Mesodermal cell (in vitro differentiated cells): ENCODE measurements at regions not wholly inside any gene's neighbourhood (a gene's known extent, or its start where the extent isn't known, plus 50 kb on each side); places are given as distances from the start of the nearest gene placed in this dataset.

Experiments used
- H3K27ac ChIP-seq: 2 replicates; pipeline ENCODE4 v1.7.0; 2013; ENCODE audit warnings: mild to moderate bottlenecking, low read depth, low read length, moderate library complexity; ENCODE audit not compliant: severe bottlenecking
- H3K36me3 ChIP-seq: 2 replicates; pipeline ENCODE4 v1.7.1; 2013; ENCODE audit warnings: mild to moderate bottlenecking, low read length, moderate library complexity; ENCODE audit not compliant: control insufficient read depth, insufficient read depth
- H3K4me1 ChIP-seq: one replicate; pipeline ENCODE4 v1.7.1; 2013; ENCODE audit warnings: mild to moderate bottlenecking, low read length; ENCODE audit not compliant: insufficient read depth, control insufficient read depth, poor library complexity, severe bottlenecking
- H3K4me3 ChIP-seq: 2 replicates; pipeline ENCODE4 v1.7.0; 2013; ENCODE audit warnings: low read length, control low read depth, mild to moderate bottlenecking; ENCODE audit not compliant: insufficient read depth, poor library complexity, severe bottlenecking; ENCODE audit errors: extremely low read depth
- H3K9me3 ChIP-seq: 2 replicates; pipeline ENCODE4 v1.7.1; 2013; ENCODE audit warnings: mild to moderate bottlenecking, low read length, moderate library complexity; ENCODE audit not compliant: control insufficient read depth
- WGBS, 2 experiments: methylation state at CpG; one replicate each; pipeline ENCODE4 v1.1.5; 2013; ENCODE audit warnings: missing lambda C conversion rate in 2 of 2; ENCODE audit not compliant: insufficient coverage in 2 of 2; 5-methylcytosine and 5-hydroxymethylcytosine counted together

- WGBS, 2 experiments = 90 to 93% methylated on average over 4 of the region's 4 CpGs
- Histone ChIP-seq H3K4me3 (no peak overlapping the region), H3K27ac (no peak overlapping the region), H3K36me3 (no peaks in the 10 kb centered on the region), H3K4me1 (peaks cover 16% of the 10 kb centered on the region), H3K9me3 (no peaks in the 10 kb centered on the region)
These were observed 52.9 kb upstream of the APC start for GRCh38 chr5:112684737-112685136.

DNA sequence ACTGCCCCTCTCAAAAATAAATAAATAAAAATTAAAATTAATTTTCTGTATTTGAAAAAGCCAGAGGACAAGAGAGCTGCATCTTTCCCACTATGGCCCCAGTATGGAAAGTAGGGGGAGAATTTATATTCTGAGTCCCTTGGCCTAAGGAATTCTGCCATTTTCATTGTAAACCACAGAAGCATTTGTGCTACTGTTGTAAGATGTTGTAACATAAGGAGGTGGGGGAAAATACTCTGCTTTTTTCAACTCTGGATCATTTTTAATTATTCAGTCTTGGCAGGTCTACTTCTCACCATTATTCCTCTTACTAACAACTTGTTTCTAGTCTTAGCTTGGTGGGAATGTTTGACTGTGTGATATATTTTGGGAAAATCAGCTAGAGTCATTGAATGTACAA lies 52.3 kb upstream of the APC start:
- no peaks in the 10 kb centered on the region for H3K9me3 ChIP-seq
- H3K27ac ChIP-seq = no peak overlapping the region
- no peak overlapping the region for H3K4me3 ChIP-seq
- peaks cover 19% of the 10 kb centered on the region for H3K4me1 ChIP-seq
- H3K36me3 ChIP-seq = no peaks in the 10 kb centered on the region

- Histone ChIP-seq H3K36me3 (no peaks in the 10 kb centered on the region), H3K9me3 (no peaks in the 10 kb centered on the region), H3K4me3 (no peak overlapping the region), H3K4me1 (peaks cover 22% of the 10 kb centered on the region), H3K27ac (no peak overlapping the region)
- 100% methylated on average over 1 of the region's 2 CpGs for WGBS, 2 experiments
These were observed 51.8 kb upstream of the APC start for GRCh38 chr5:112685931-112686330.

DNA sequence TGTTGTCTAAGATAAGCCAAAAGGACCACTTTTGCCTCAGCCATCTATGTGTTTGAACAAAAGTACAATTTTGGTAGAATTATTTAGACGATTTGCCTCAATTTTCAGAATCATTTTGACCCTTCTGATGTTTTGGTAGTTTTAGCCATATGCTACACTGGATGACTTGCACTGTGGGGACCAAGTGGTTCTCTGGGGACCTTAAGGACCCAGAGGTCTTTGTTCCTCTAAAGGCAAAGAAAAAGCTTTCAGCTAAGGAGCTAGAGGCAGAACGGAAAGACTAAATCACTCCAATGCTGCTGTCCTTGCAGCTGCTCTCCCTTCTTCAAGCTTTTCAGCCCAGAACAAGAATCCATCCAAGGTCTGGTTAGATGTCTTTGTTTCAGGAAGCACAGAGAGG lies 51.0 kb upstream of the APC start:
- Histone ChIP-seq H3K4me1 (peaks cover 25% of the 10 kb centered on the region), H3K36me3 (no peaks in the 10 kb centered on the region), H3K27ac (no peak overlapping the region), H3K4me3 (no peak overlapping the region), H3K9me3 (no peaks in the 10 kb centered on the region)
- WGBS, 2 experiments = 92 to 94% methylated on average over 1 to 2 of the region's 2 CpGs

DNA sequence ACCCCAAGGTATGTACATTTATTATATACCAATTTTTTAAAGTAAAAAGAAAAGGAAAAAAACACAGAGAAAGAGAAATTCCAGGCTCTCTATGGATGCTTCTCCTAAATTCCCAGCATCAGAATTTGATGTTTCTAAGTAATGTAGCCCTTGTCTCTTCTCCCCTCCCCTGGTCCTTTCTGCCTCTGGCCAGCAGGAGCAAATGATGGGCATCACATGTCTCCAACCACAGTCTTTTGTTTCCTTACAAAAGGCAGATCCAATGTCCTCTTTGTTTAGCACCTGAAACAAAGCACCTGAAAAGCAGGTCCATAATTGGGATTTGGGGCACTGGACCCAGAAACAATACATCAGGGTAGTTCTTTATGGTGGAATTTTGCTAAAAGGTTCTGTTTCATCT lies 50.4 kb upstream of the APC start:
- H3K9me3 ChIP-seq = no peaks in the 10 kb centered on the region
- H3K4me1 ChIP-seq = peaks cover 25% of the 10 kb centered on the region

More for the DNA sequence above, 50.4 kb upstream of the APC start:
- no peak overlapping the region for H3K4me3 ChIP-seq
- no peaks in the 10 kb centered on the region for H3K36me3 ChIP-seq
- H3K27ac ChIP-seq = no peak overlapping the region
